Upper lobe of right lung (tissue), 1 donor: ENCODE measurements at regions not wholly inside any gene's neighbourhood (a gene's known extent, or its start where the extent isn't known, plus 50 kb on each side); places are given as distances from the start of the nearest gene placed in this dataset.

Experiments used
- ATAC-seq: fragments of 200-7000 bp; cut with Tn5 transposase; one replicate; pipeline ENCODE4 v1.9.1; 2020; ENCODE audit warnings: mild to moderate bottlenecking, moderate library complexity
- DNase-seq: peaks from one replicate; pipeline ENCODE4 v3.0.0-alpha.2; 2020
- H3K27ac ChIP-seq: fragments of 200-600 bp; one replicate; pipeline ENCODE4 v1.8.0; 2022
- H3K27me3 ChIP-seq: fragments of 200-600 bp; one replicate; pipeline ENCODE4 v1.8.0; 2022; ENCODE audit warnings: mild to moderate bottlenecking
- H3K36me3 ChIP-seq: fragments of 200-600 bp; one replicate; pipeline ENCODE4 v1.8.0; 2022
- H3K4me1 ChIP-seq: fragments of 200-600 bp; one replicate; pipeline ENCODE4 v1.8.0; 2022
- H3K4me3 ChIP-seq: fragments of 200-600 bp; one replicate; pipeline ENCODE4 v1.8.0; 2022; ENCODE audit warnings: mild to moderate bottlenecking
- H3K9me3 ChIP-seq: fragments of 200-600 bp; one replicate; pipeline ENCODE4 v1.8.0; 2022
- intact Hi-C: fragments of 100-400 bp; cut with DNase I; formaldehyde crosslinking; loops from one replicate; pipeline ENCODE4 v1.11.0; 2022
- TF ChIP-seq, protein P1 (sequence below): fragments of 200-600 bp; IDR thresholded peaks from one replicate; pipeline ENCODE4 v1.8.0; 2022; ENCODE audit warnings: antibody characterized with exemption
- donor health status: DM: no; HTN: yes; CAD: no; lungs with severe emphysema.

DNA sequence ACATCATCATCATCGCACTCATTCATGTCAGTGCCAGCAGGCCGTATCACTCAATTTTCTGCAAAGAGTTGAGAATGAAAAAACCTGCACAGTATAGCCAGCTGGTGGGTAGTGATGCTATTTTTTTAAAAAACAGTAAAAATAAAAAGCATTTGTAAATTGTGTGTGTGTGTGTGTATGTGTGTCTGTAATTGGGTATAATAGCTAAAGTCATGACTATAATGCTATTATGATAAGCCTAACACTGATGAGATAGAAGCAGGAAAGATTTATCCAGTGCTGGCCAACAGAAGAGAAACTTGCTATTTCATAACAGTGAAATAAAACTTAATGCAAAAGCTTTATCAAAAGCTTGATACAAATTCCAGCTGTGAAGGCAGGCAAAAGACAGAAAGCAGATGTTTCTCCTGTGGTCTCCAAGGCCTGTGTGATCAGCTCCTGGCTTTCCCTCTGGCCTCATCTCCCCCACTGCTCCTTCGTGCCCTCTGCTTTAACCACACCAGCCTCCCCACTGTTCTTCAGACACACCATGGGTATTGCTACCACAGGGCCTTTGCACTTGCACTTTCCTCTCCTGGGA, 206.2 kb upstream of the IRX5 start:
- H3K9me3 ChIP-seq = no peaks in the 10 kb centered on the region
- ATAC-seq (no peak), DNase-seq (no peak)
- no peaks in the 10 kb centered on the region for H3K4me1 ChIP-seq
- no peaks in the 10 kb centered on the region for H3K36me3 ChIP-seq
- intact Hi-C loops = no loop called here
- H3K27ac ChIP-seq = no peak overlapping the region
- TF ChIP-seq, protein P1, sequence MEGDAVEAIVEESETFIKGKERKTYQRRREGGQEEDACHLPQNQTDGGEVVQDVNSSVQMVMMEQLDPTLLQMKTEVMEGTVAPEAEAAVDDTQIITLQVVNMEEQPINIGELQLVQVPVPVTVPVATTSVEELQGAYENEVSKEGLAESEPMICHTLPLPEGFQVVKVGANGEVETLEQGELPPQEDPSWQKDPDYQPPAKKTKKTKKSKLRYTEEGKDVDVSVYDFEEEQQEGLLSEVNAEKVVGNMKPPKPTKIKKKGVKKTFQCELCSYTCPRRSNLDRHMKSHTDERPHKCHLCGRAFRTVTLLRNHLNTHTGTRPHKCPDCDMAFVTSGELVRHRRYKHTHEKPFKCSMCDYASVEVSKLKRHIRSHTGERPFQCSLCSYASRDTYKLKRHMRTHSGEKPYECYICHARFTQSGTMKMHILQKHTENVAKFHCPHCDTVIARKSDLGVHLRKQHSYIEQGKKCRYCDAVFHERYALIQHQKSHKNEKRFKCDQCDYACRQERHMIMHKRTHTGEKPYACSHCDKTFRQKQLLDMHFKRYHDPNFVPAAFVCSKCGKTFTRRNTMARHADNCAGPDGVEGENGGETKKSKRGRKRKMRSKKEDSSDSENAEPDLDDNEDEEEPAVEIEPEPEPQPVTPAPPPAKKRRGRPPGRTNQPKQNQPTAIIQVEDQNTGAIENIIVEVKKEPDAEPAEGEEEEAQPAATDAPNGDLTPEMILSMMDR = no peak
- H3K27me3 ChIP-seq = no peaks in the 10 kb centered on the region
- no peak overlapping the region for H3K4me3 ChIP-seq

- intact Hi-C loops = no loop called here
- Histone ChIP-seq H3K9me3 (no peaks in the 10 kb centered on the region), H3K4me1 (no peaks in the 10 kb centered on the region), H3K36me3 (no peaks in the 10 kb centered on the region), H3K27me3 (no peaks in the 10 kb centered on the region), H3K4me3 (no peak overlapping the region), H3K27ac (no peak overlapping the region)
- TF ChIP-seq, protein P1 = no peak
- DNase-seq (no peak), ATAC-seq (no peak)
Measured at GRCh38 chr16:54722210-54722676, 208.4 kb upstream of the IRX5 start.

- Histone ChIP-seq H3K36me3 (no peaks in the 10 kb centered on the region), H3K4me1 (no peaks in the 10 kb centered on the region), H3K4me3 (no peak overlapping the region), H3K27me3 (no peaks in the 10 kb centered on the region), H3K27ac (no peak overlapping the region), H3K9me3 (no peaks in the 10 kb centered on the region)
- TF ChIP-seq, protein P1 = no peak
- ATAC-seq = no peak
- no peak for DNase-seq
- intact Hi-C loops = no loop called here
Measured at GRCh38 chr16:54720259-54720658, 210.4 kb upstream of the IRX5 start.

- Histone ChIP-seq H3K36me3 (no peaks in the 10 kb centered on the region), H3K9me3 (no peaks in the 10 kb centered on the region), H3K27ac (no peak overlapping the region), H3K27me3 (no peaks in the 10 kb centered on the region), H3K4me3 (no peak overlapping the region), H3K4me1 (no peaks in the 10 kb centered on the region)
- TF ChIP-seq, protein P1 = no peak
- intact Hi-C loops = no loop called here
- ATAC-seq = no peak
- no peak for DNase-seq
Measured at GRCh38 chr16:54719624-54720023, 211.0 kb upstream of the IRX5 start.

GRCh38 chr16:54718376-54718775, 212.3 kb upstream of the IRX5 start:
- no peak overlapping the region for H3K4me3 ChIP-seq
- TF ChIP-seq, protein P1 = no peak
- no peaks in the 10 kb centered on the region for H3K4me1 ChIP-seq
- intact Hi-C loops = no loop called here
- no peaks in the 10 kb centered on the region for H3K36me3 ChIP-seq
- DNase-seq = no peak
- no peak overlapping the region for H3K27ac ChIP-seq
- ATAC-seq = no peak
- no peaks in the 10 kb centered on the region for H3K27me3 ChIP-seq
- H3K9me3 ChIP-seq = no peaks in the 10 kb centered on the region

DNA sequence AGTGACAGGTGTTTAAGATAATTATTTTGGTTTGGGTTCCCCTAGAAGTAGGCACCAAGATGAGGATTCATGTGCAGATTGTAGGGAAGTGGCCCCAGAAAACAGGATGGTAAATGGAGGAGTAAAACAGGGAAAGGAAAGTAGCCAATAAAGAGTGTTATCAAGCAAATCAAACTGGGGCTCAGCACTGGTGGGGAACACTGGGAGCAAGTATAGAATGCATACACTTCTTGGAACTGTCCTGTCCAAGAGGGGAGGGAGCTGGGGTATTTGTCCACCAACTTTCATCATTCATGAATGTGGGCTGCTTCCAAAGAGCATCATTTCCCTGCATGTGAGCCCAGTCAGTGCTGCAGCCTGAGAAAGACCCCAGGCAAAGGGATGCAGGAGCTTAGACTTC, 215.7 kb upstream of the IRX5 start:
- H3K27ac ChIP-seq = no peak overlapping the region
- no peaks in the 10 kb centered on the region for H3K4me1 ChIP-seq
- no peak for ATAC-seq
- no peaks in the 10 kb centered on the region for H3K27me3 ChIP-seq
- no peak overlapping the region for H3K4me3 ChIP-seq
- no peaks in the 10 kb centered on the region for H3K9me3 ChIP-seq
- TF ChIP-seq, protein P1 = no peak
- DNase-seq = no peak
- intact Hi-C loops = no loop called here
- H3K36me3 ChIP-seq = no peaks in the 10 kb centered on the region
